HEK293 (cell line): ENCODE measurements at regions not wholly inside any gene's neighbourhood (a gene's known extent, or its start where the extent isn't known, plus 50 kb on each side); places are given as distances from the start of the nearest gene placed in this dataset.

Experiments
- CTCF ChIA-PET: fragments of 350-600 bp; formaldehyde crosslinking; extraction: SDS; loops from one replicate; lab custom pipeline; 2021; ENCODE audit warnings: antibody characterized with exemption; lab: Yijun Ruan, JAX
- POLR2A ChIA-PET: fragments of 300-600 bp; formaldehyde crosslinking; extraction: SDS; loops from one replicate; lab custom pipeline; 2020; ENCODE audit warnings: antibody characterized with exemption, inconsistent platforms; lab: Yijun Ruan, JAX
- H3K27ac ChIP-seq: fragments of 200-500 bp; sonication (Bioruptor generic); 2 replicates; pipeline ENCODE4 v1.5.1; 2014; ENCODE audit warnings: low read depth, low read length, control low read depth, inconsistent platforms; ENCODE audit errors: extremely low read depth
- H3K36me3 ChIP-seq, 2 experiments: fragments of 200-500 bp in 1 of 2; sonication (Bioruptor generic) in 1 of 2; 1 replicate in 1 of 2; 2 replicates in 1 of 2; pipeline ENCODE4 v1.5.1; 2014 to 2017; ENCODE audit warnings: inconsistent platforms in 2 of 2, low read length in 2 of 2; ENCODE audit not compliant: control insufficient read depth in 2 of 2, insufficient read depth in 1 of 2
- H3K4me1 ChIP-seq: fragments of 200-500 bp; sonication (Bioruptor generic); 2 replicates; pipeline ENCODE4 v1.5.1; 2014; ENCODE audit warnings: mild to moderate bottlenecking, low read length, inconsistent platforms; ENCODE audit not compliant: control insufficient read depth, insufficient read depth
- H3K4me3 ChIP-seq: 2 replicates; pipeline ENCODE4 v1.5.1; 2011; ENCODE audit warnings: low read depth, mild to moderate bottlenecking, control low read depth, low read length, moderate library complexity
- H3K9me3 ChIP-seq: fragments of 200-500 bp; sonication (Bioruptor generic); 2 replicates; pipeline ENCODE4 v1.5.1; 2014; ENCODE audit warnings: low read depth, low read length, inconsistent platforms; ENCODE audit not compliant: control insufficient read depth, insufficient read depth
- BCL11B ChIP-seq: fragments of 450-650 bp; formaldehyde crosslinking; IDR thresholded peaks from 2 replicates; pipeline ENCODE4 v1.5.1; 2016; ENCODE audit warnings: low read depth, missing biosample characterization, missing genetic modification characterization
- HOXA7 ChIP-seq: sonication (generic); formaldehyde crosslinking; IDR thresholded peaks from 2 replicates; pipeline ENCODE4 v1.8.1; 2022; ENCODE audit warnings: missing genetic modification reagents, borderline replicate concordance
- SCRT1 ChIP-seq: fragments of 450-650 bp; formaldehyde crosslinking; IDR thresholded peaks from 2 replicates; pipeline ENCODE4 v1.5.1; 2016; ENCODE audit warnings: missing biosample characterization, missing genetic modification characterization, borderline replicate concordance
- SP7 ChIP-seq: fragments of 450-650 bp; formaldehyde crosslinking; IDR thresholded peaks from 2 replicates; pipeline ENCODE4 v1.5.1; 2016; ENCODE audit warnings: missing biosample characterization, missing genetic modification characterization
- TCF7L2 ChIP-seq: IDR thresholded peaks from 2 replicates; pipeline ENCODE4 v1.6.1; 2011; ENCODE audit warnings: low read depth, mild to moderate bottlenecking, inconsistent platforms, low read length, moderate library complexity, borderline replicate concordance
- ZEB2 ChIP-seq: fragments of 450-650 bp; formaldehyde crosslinking; IDR thresholded peaks from 2 replicates; pipeline ENCODE4 v1.5.1; 2016; ENCODE audit warnings: missing biosample characterization, missing genetic modification characterization
- ZNF157 ChIP-seq: fragments of 450-650 bp; formaldehyde crosslinking; IDR thresholded peaks from 2 replicates; pipeline ENCODE4 v1.5.1; 2016; ENCODE audit warnings: missing biosample characterization, missing genetic modification characterization
- ZNF175 ChIP-seq: fragments of 450-650 bp; formaldehyde crosslinking; IDR thresholded peaks from 2 replicates; pipeline ENCODE4 v1.5.1; 2016; ENCODE audit warnings: missing biosample characterization, missing genetic modification characterization
- ZNF19 ChIP-seq: fragments of 450-650 bp; formaldehyde crosslinking; IDR thresholded peaks from 2 replicates; pipeline ENCODE4; 2016; ENCODE audit warnings: missing biosample characterization, missing genetic modification characterization, low read depth
- ZNF221 ChIP-seq: fragments of 450-650 bp; formaldehyde crosslinking; IDR thresholded peaks from 2 replicates; pipeline ENCODE4 v1.5.1; 2017; ENCODE audit warnings: missing biosample characterization, missing genetic modification characterization, borderline replicate concordance
- ZNF248 ChIP-seq: fragments of 450-650 bp; formaldehyde crosslinking; IDR thresholded peaks from 2 replicates; pipeline ENCODE4 v1.5.1; 2017; ENCODE audit warnings: missing biosample characterization, missing genetic modification characterization
- ZNF473 ChIP-seq: fragments of 450-650 bp; formaldehyde crosslinking; IDR thresholded peaks from 2 replicates; pipeline ENCODE4 v1.5.1; 2017; ENCODE audit warnings: missing biosample characterization, missing genetic modification characterization
- TF ChIP-seq, protein P1 (sequence below): fragments of 450-650 bp; formaldehyde crosslinking; IDR thresholded peaks from 2 replicates; pipeline ENCODE4 v1.5.0; 2017; ENCODE audit warnings: missing biosample characterization, missing genetic modification characterization, borderline replicate concordance
- TF ChIP-seq, protein P2 (sequence below): fragments of 450-650 bp; formaldehyde crosslinking; IDR thresholded peaks from 2 replicates; pipeline ENCODE4 v1.5.1; 2016; ENCODE audit warnings: missing biosample characterization, missing genetic modification characterization
- TF ChIP-seq, protein P3 (sequence below): fragments of 450-650 bp; formaldehyde crosslinking; IDR thresholded peaks from 2 replicates; pipeline ENCODE4 v1.5.1; 2016; ENCODE audit warnings: missing biosample characterization, missing genetic modification characterization
- TF ChIP-seq, protein P4 (sequence below): fragments of 450-650 bp; formaldehyde crosslinking; IDR thresholded peaks from 2 replicates; pipeline ENCODE4 v1.5.1; 2017; ENCODE audit warnings: missing biosample characterization, missing genetic modification characterization

DNA sequence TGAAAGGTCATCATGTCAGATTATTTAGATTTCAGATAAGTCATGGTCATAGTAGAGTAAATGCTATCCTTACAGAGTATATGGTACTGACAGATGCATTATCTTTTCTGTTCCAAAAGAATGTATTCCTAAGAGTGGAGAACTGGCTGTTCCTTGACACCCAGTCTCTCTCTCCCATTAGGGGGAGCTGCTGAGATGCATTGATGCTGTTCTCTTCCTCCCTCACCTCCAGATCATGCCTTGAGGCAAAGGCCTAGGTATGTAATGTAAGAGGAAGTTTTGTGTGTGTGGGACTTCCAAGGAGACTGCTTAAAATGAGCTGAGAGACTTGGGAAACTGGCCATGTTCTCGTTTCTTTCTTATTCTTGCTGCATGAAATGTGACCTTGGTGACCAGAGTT is 979.5 kb upstream of the CELF4 start:
- H3K36me3 ChIP-seq, result no peaks in the 10 kb centered on the region
- ChIA-PET POLR2A (no interaction called here), CTCF (interaction anchor here (0.6 to 1.0 kb wide), 5 partner anchors 15 to 1202 kb away, joined by 3 to 4 read pairs (median 3); no protein-coding TSS in a partner anchor)
- H3K4me3 ChIP-seq, result no peak overlapping the region
- no peak overlapping the region for H3K27ac ChIP-seq
- H3K4me1 ChIP-seq, result no peaks in the 10 kb centered on the region
- H3K9me3 ChIP-seq, result no peaks in the 10 kb centered on the region
- TF ChIP-seq, protein P1, sequence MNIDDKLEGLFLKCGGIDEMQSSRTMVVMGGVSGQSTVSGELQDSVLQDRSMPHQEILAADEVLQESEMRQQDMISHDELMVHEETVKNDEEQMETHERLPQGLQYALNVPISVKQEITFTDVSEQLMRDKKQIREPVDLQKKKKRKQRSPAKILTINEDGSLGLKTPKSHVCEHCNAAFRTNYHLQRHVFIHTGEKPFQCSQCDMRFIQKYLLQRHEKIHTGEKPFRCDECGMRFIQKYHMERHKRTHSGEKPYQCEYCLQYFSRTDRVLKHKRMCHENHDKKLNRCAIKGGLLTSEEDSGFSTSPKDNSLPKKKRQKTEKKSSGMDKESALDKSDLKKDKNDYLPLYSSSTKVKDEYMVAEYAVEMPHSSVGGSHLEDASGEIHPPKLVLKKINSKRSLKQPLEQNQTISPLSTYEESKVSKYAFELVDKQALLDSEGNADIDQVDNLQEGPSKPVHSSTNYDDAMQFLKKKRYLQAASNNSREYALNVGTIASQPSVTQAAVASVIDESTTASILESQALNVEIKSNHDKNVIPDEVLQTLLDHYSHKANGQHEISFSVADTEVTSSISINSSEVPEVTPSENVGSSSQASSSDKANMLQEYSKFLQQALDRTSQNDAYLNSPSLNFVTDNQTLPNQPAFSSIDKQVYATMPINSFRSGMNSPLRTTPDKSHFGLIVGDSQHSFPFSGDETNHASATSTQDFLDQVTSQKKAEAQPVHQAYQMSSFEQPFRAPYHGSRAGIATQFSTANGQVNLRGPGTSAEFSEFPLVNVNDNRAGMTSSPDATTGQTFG (tag by site-specific recombination), result no peak
- TF ChIP-seq ZNF175 (tag by site-specific recombination), result no peak
- no peak for TF ChIP-seq ZNF19 (tag by site-specific recombination)
- no peak for TF ChIP-seq ZNF248 (tag by site-specific recombination)
- TF ChIP-seq SP7 (tag by site-specific recombination), result no peak
- TF ChIP-seq, protein P2, sequence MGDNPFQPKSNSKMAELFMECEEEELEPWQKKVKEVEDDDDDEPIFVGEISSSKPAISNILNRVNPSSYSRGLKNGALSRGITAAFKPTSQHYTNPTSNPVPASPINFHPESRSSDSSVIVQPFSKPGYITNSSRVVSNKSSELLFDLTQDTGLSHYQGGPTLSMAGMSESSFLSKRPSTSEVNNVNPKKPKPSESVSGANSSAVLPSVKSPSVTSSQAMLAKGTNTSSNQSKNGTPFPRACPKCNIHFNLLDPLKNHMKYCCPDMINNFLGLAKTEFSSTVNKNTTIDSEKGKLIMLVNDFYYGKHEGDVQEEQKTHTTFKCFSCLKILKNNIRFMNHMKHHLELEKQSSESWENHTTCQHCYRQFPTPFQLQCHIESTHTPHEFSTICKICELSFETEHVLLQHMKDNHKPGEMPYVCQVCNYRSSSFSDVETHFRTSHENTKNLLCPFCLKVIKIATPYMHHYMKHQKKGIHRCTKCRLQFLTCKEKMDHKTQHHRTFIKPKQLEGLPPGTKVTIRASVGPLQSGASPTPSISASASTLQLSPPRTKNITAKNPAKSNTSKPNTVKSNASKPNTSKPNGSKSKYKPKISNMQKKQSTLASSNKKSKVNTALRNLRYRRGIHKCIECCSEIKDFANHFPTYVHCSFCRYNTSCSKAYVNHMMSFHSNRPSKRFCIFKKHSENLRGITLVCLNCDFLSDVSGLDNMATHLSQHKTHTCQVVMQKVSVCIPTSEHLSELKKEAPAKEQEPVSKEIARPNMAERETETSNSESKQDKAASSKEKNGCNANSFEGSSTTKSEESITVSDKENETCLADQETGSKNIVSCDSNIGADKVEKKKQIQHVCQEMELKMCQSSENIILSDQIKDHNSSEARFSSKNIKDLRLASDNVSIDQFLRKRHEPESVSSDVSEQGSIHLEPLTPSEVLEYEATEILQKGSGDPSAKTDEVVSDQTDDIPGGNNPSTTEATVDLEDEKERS (tag by site-specific recombination), result no peak
- TF ChIP-seq, protein P3, sequence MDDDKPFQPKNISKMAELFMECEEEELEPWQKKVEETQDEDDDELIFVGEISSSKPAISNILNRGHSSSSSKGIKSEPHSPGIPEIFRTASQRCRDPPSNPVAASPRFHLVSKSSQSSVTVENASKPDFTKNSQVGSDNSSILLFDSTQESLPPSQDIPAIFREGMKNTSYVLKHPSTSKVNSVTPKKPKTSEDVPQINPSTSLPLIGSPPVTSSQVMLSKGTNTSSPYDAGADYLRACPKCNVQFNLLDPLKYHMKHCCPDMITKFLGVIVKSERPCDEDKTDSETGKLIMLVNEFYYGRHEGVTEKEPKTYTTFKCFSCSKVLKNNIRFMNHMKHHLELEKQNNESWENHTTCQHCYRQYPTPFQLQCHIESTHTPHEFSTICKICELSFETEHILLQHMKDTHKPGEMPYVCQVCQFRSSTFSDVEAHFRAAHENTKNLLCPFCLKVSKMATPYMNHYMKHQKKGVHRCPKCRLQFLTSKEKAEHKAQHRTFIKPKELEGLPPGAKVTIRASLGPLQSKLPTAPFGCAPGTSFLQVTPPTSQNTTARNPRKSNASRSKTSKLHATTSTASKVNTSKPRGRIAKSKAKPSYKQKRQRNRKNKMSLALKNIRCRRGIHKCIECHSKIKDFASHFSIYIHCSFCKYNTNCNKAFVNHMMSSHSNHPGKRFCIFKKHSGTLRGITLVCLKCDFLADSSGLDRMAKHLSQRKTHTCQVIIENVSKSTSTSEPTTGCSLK (tag by site-specific recombination), result no peak
- TF ChIP-seq ZEB2 (tag by site-specific recombination), result no peak
- TF ChIP-seq, protein P4, sequence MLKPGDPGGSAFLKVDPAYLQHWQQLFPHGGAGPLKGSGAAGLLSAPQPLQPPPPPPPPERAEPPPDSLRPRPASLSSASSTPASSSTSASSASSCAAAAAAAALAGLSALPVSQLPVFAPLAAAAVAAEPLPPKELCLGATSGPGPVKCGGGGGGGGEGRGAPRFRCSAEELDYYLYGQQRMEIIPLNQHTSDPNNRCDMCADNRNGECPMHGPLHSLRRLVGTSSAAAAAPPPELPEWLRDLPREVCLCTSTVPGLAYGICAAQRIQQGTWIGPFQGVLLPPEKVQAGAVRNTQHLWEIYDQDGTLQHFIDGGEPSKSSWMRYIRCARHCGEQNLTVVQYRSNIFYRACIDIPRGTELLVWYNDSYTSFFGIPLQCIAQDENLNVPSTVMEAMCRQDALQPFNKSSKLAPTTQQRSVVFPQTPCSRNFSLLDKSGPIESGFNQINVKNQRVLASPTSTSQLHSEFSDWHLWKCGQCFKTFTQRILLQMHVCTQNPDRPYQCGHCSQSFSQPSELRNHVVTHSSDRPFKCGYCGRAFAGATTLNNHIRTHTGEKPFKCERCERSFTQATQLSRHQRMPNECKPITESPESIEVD, result no peak

DNA sequence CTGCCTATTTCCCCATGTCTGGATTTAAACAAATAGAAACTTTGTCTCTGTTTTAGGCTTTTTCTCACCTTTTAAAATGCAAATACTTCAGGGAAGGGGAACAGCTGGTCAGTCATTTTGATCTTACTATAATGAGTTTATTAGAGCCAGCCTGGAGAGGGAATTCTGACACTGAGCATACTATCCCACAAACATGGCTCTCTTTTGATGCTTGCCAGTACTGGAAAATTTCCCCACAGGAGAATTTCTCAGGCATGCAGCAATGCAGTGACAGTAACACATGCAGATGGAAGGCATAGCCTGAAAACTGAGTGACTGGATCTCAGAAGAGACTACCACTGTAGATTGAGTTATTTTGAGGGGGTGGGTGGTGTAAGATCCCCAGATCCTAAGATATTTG is 974.3 kb upstream of the CELF4 start:
- no peak for TF ChIP-seq SCRT1 (tag by site-specific recombination)
- TF ChIP-seq ZNF157 (tag by site-specific recombination), result no peak
- TF ChIP-seq ZNF221 (tag by site-specific recombination), result no peak
- TF ChIP-seq ZNF473 (tag by site-specific recombination), result no peak
- TF ChIP-seq TCF7L2, result no peak
- TF ChIP-seq BCL11B (tag by site-specific recombination), result no peak
- no peak for TF ChIP-seq HOXA7
- CTCF ChIA-PET, result interaction anchor here (0.7 kb wide), 1 partner anchor 90 kb away, joined by 4 read pairs; no protein-coding TSS in a partner anchor
- no peak overlapping the region for H3K27ac ChIP-seq
- POLR2A ChIA-PET, result no interaction called here
- H3K9me3 ChIP-seq, result no peaks in the 10 kb centered on the region
- H3K4me1 ChIP-seq, result no peaks in the 10 kb centered on the region
- no peak overlapping the region for H3K4me3 ChIP-seq
- no peaks in the 10 kb centered on the region for H3K36me3 ChIP-seq
